Stimulated activated CD4-positive, alpha-beta T cell treated with anti-CD3 and anti-CD28 coated beads, TNF-alpha, amount 100 ng/mL, for 48 hours (primary cell): ENCODE measurements at regions not wholly inside any gene's neighbourhood (a gene's known extent, or its start where the extent isn't known, plus 50 kb on each side); places are given as distances from the start of the nearest gene placed in this dataset.
"Not testable (repeated sequence)": the region's sequence is repeated elsewhere in the genome, so short reads cannot be mapped to it uniquely, and the experiment has no call there.

Experiments
- DNase-seq, 3 donors: peaks; one replicate each; pipeline ENCODE4 v3.0.0-alpha.2; 2020; ENCODE audit warnings: low read depth in 3 of 3

GRCh38 chr3:27661797-27662196 lies 60.3 kb downstream of the EOMES start:
- DNase-seq, result no peak

- no peak for DNase-seq
Observed at GRCh38 chr3:27659279-27660021, 62.7 kb downstream of the EOMES start.

GRCh38 chr3:27658741-27659140 lies 63.4 kb downstream of the EOMES start:
- no peak for DNase-seq

GRCh38 chr3:27657871-27658270 lies 64.3 kb downstream of the EOMES start:
- DNase-seq, result no peak

GRCh38 chr3:27657404-27657803 lies 64.7 kb downstream of the EOMES start:
- no peak for DNase-seq

- no peak for DNase-seq
Observed at GRCh38 chr3:27656790-27657189, 65.3 kb downstream of the EOMES start.

GRCh38 chr3:27655547-27655946 lies 66.6 kb downstream of the EOMES start:
- DNase-seq, result no peak

- no peak for DNase-seq
Observed at GRCh38 chr3:27653803-27654558, 68.1 kb downstream of the EOMES start.

GRCh38 chr3:27649277-27649676 lies 72.8 kb downstream of the EOMES start:
- DNase-seq, result no peak

GRCh38 chr3:27646896-27647295 lies 75.2 kb downstream of the EOMES start:
- no peak for DNase-seq

- no peak for DNase-seq
Observed at GRCh38 chr3:27644941-27645340, 77.2 kb downstream of the EOMES start.

- no peak for DNase-seq
Observed at GRCh38 chr3:27643355-27643754, 78.8 kb downstream of the EOMES start.

GRCh38 chr3:27642796-27643195 lies 79.3 kb downstream of the EOMES start:
- no peak for DNase-seq

- DNase-seq, result no peak
Observed at GRCh38 chr3:27641888-27642601, 80.1 kb downstream of the EOMES start.

GRCh38 chr3:27641271-27641800 lies 80.8 kb downstream of the EOMES start:
- DNase-seq, result no peak

GRCh38 chr3:27639271-27639670 lies 82.9 kb downstream of the EOMES start:
- DNase-seq, result no peak

- DNase-seq, result no peak
Observed at GRCh38 chr3:27638594-27638993, 83.5 kb downstream of the EOMES start.

- no peak for DNase-seq
Observed at GRCh38 chr3:27637346-27637995, 84.7 kb downstream of the EOMES start.

- not testable (repeated sequence) for DNase-seq
Observed at GRCh38 chr3:27635006-27635405, 87.1 kb downstream of the EOMES start.

GRCh38 chr3:27633224-27633545 lies 88.9 kb downstream of the EOMES start:
- DNase-seq, result no peak

- DNase-seq, result peak; percentile 14 to 24 (median 23)
Observed at GRCh38 chr3:27632431-27633223, 89.5 kb downstream of the EOMES start.
